ENCODE measurements at regions not wholly inside any gene's neighbourhood (a gene's known extent, or its start where the extent isn't known, plus 50 kb on each side); places are given as distances from the start of the nearest gene placed in this dataset.

DNA sequence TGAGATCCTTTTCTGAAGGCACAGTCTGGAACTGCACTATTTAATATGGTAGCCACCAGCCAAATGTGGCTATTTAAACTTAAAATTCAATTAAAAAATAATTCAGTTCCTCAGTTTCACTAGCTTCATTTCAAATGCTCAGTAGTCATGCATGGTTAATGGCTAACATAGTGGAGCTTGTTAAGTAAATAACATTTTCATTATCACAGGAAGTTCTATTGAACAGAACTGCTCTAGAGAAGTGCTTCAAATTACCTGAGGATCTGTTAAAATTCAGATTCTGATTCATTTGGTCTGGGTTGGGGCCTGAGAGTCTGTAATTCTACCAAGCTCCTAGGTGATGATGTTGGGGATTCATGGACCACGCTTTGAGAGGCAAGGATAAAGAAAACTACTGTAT, 109.6 kb upstream of the THRB start:
- intact Hi-C loops (cut with micrococcal nuclease) = no loop called here
- H3K4me3 ChIP-seq = no peak overlapping the region
- H3K27me3 ChIP-seq (ENCODE audit: control insufficient read depth in 2 of 2, insufficient read depth in 2 of 2, low read length in 2 of 2) = no peaks in the 10 kb centered on the region
- no peaks in the 10 kb centered on the region for H3K36me3 ChIP-seq (ENCODE audit: control insufficient read depth, insufficient read depth, low read length)
- no peak overlapping the region for H2AFZ ChIP-seq (ENCODE audit: low read depth, low read length)
- H4K20me1 ChIP-seq (replicated peaks; ENCODE audit: control insufficient read depth, insufficient read depth, low read length) = no peaks in the 10 kb centered on the region
- BruUV-seq (replicated peaks) = no TSS peak
- H3K4me2 ChIP-seq (ENCODE audit: insufficient read depth, low read length) = no peak overlapping the region
- H3K9me3 ChIP-seq (replicated peaks; ENCODE audit: control insufficient read depth, insufficient read depth, low read depth, low read length) = no peaks in the 10 kb centered on the region
- no peak overlapping the region for H3K9ac ChIP-seq (ENCODE audit: insufficient read depth in 1 of 2, low read depth in 2 of 2, low read length in 2 of 2)
- no peaks in the 10 kb centered on the region for H3K4me1 ChIP-seq (replicated peaks in 1 of 2; ENCODE audit: control insufficient read depth in 2 of 2, insufficient read depth in 2 of 2, low read length in 2 of 2)
- ChIA-PET CTCF (ENCODE audit: low intra/inter-chr PET ratio) (no interaction called here), POLR2A (interaction anchor here (0.8 to 1.5 kb wide), 2 partner anchors 11 to 17 kb away, joined by 3 to 6 read pairs; no protein-coding TSS in a partner anchor)
- WGBS (ENCODE audit: insufficient coverage, low coverage, missing lambda C conversion rate) = 0% methylated on average over 1 of the region's 1 CpG
- no peak overlapping the region for H3K27ac ChIP-seq (ENCODE audit: extremely low read depth, low read depth, low read length)
- no peaks in the 10 kb centered on the region for H3K9me1 ChIP-seq (ENCODE audit: control insufficient read depth, insufficient read depth, low read length)
- H3K79me2 ChIP-seq (ENCODE audit: control insufficient read depth, insufficient read depth, low read length) = no peaks in the 10 kb centered on the region
- TF ChIP-seq ZNF695 (CRISPR knock-in tag; IDR thresholded peaks at IDR 0.05) (no peak), SRSF9 (IDR thresholded peaks at IDR 0.05; ENCODE audit: borderline replicate concordance, low read depth, low read length) (no peak), FIP1L1 (IDR thresholded peaks at IDR 0.05; ENCODE audit: low read depth, low read length, poor library complexity, severe bottlenecking) (no peak), KAT8 (IDR thresholded peaks at IDR 0.05; ENCODE audit: low read depth) (no peak), RBM17 (IDR thresholded peaks at IDR 0.05; ENCODE audit: borderline replicate concordance, low read depth, low read length) (no peak)
- TF ChIP-seq, protein P1, sequence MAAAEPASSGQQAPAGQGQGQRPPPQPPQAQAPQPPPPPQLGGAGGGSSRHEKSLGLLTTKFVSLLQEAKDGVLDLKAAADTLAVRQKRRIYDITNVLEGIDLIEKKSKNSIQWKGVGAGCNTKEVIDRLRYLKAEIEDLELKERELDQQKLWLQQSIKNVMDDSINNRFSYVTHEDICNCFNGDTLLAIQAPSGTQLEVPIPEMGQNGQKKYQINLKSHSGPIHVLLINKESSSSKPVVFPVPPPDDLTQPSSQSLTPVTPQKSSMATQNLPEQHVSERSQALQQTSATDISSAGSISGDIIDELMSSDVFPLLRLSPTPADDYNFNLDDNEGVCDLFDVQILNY (CRISPR knock-in tag; IDR thresholded peaks at IDR 0.05) = no peak
- TF ChIP-seq, protein P2, sequence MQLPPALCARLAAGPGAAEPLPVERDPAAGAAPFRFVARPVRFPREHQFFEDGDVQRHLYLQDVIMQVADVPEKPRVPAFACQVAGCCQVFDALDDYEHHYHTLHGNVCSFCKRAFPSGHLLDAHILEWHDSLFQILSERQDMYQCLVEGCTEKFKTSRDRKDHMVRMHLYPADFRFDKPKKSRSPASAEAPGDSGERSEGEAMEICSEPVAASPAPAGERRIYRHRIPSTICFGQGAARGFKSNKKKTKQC (CRISPR knock-in tag; IDR thresholded peaks at IDR 0.05) = no peak
- TF ChIP-seq, protein P3, sequence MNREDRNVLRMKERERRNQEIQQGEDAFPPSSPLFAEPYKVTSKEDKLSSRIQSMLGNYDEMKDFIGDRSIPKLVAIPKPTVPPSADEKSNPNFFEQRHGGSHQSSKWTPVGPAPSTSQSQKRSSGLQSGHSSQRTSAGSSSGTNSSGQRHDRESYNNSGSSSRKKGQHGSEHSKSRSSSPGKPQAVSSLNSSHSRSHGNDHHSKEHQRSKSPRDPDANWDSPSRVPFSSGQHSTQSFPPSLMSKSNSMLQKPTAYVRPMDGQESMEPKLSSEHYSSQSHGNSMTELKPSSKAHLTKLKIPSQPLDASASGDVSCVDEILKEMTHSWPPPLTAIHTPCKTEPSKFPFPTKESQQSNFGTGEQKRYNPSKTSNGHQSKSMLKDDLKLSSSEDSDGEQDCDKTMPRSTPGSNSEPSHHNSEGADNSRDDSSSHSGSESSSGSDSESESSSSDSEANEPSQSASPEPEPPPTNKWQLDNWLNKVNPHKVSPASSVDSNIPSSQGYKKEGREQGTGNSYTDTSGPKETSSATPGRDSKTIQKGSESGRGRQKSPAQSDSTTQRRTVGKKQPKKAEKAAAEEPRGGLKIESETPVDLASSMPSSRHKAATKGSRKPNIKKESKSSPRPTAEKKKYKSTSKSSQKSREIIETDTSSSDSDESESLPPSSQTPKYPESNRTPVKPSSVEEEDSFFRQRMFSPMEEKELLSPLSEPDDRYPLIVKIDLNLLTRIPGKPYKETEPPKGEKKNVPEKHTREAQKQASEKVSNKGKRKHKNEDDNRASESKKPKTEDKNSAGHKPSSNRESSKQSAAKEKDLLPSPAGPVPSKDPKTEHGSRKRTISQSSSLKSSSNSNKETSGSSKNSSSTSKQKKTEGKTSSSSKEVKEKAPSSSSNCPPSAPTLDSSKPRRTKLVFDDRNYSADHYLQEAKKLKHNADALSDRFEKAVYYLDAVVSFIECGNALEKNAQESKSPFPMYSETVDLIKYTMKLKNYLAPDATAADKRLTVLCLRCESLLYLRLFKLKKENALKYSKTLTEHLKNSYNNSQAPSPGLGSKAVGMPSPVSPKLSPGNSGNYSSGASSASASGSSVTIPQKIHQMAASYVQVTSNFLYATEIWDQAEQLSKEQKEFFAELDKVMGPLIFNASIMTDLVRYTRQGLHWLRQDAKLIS (CRISPR knock-in tag; IDR thresholded peaks at IDR 0.05) = no peak
- TF ChIP-seq, protein P4, sequence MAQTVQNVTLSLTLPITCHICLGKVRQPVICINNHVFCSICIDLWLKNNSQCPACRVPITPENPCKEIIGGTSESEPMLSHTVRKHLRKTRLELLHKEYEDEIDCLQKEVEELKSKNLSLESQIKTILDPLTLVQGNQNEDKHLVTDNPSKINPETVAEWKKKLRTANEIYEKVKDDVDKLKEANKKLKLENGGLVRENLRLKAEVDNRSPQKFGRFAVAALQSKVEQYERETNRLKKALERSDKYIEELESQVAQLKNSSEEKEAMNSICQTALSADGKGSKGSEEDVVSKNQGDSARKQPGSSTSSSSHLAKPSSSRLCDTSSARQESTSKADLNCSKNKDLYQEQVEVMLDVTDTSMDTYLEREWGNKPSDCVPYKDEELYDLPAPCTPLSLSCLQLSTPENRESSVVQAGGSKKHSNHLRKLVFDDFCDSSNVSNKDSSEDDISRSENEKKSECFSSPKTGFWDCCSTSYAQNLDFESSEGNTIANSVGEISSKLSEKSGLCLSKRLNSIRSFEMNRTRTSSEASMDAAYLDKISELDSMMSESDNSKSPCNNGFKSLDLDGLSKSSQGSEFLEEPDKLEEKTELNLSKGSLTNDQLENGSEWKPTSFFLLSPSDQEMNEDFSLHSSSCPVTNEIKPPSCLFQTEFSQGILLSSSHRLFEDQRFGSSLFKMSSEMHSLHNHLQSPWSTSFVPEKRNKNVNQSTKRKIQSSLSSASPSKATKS (CRISPR knock-in tag; IDR thresholded peaks at IDR 0.05) = no peak
- FAIRE-seq (no peak), ATAC-seq (no peak), DNase-seq (ENCODE audit: extremely low read depth in 1 of 4, low spot score in 3 of 4) (no peak)
- in situ Hi-C loops (cut with MboI) = no loop called here

Measured in K562 (cell line).